Suprapubic skin (tissue), 4 donors: ENCODE measurements at regions not wholly inside any gene's neighbourhood (a gene's known extent, or its start where the extent isn't known, plus 50 kb on each side); places are given as distances from the start of the nearest gene placed in this dataset.

Experiments
- CTCF ChIP-seq, 2 donors: fragments of 200-600 bp in 1 of 2; fragments of 450-650 bp in 1 of 2; sonication (generic) in 1 of 2; IDR thresholded peaks; one replicate each; pipeline ENCODE4 v1.5.1; 2016 to 2019; ENCODE audit warnings: antibody characterized with exemption in 2 of 2, mild to moderate bottlenecking in 1 of 2, moderate library complexity in 1 of 2
- EP300 ChIP-seq: sonication (generic); formaldehyde crosslinking; IDR thresholded peaks from one replicate; pipeline ENCODE4 v1.6.1; 2017; ENCODE audit warnings: antibody characterized with exemption
- POLR2A ChIP-seq, 2 donors: fragments of 450-650 bp; IDR thresholded peaks; one replicate each; pipeline ENCODE4 v1.6.1; 2017; ENCODE audit warnings: antibody characterized with exemption in 2 of 2, mild to moderate bottlenecking in 2 of 2, moderate library complexity in 2 of 2
- POLR2AphosphoS5 ChIP-seq, 3 donors: sonication (generic); formaldehyde crosslinking; IDR thresholded peaks; one replicate each; pipeline ENCODE4 v1.6.1; 2017; ENCODE audit warnings: antibody characterized with exemption in 3 of 3

GRCh38 chr2:196515051-196515450, 124.5 kb upstream of the CCDC150 start:
- no peak for TF ChIP-seq CTCF (IDR thresholded peaks at IDR 0.05)
- TF ChIP-seq POLR2AphosphoS5 (IDR thresholded peaks at IDR 0.05) = no peak
- TF ChIP-seq POLR2A (IDR thresholded peaks at IDR 0.05) = no peak
- no peak for TF ChIP-seq EP300
